ENCODE measurements at regions not wholly inside any gene's neighbourhood (a gene's known extent, or its start where the extent isn't known, plus 50 kb on each side); places are given as distances from the start of the nearest gene placed in this dataset.

GRCh38 chr14:81982046-81982445 is 448.4 kb upstream of the SEL1L start:
- H3K4me1 ChIP-seq (ENCODE audit: control insufficient read depth in 1 of 2, insufficient read depth in 2 of 2, low read length in 2 of 2): peaks cover 0 to 3% of the 10 kb centered on the region in 2 donors
- DNase-seq: no peak
- H3K27ac Mint-ChIP-seq: no peak overlapping the region
- H3K36me3 Mint-ChIP-seq: no peaks in the 10 kb centered on the region
- peaks cover 0 to 2% (median 0%) of the 10 kb centered on the region in 7 donors for H3K9me3 Mint-ChIP-seq
- no peaks in the 10 kb centered on the region for H3K27me3 ChIP-seq (ENCODE audit: control insufficient read depth in 2 of 2, insufficient read depth in 2 of 2, low read length in 2 of 2)
- no peak overlapping the region for H2AFZ ChIP-seq (ENCODE audit: insufficient read depth, low read depth, low read length, poor library complexity, severe bottlenecking)
- no peak overlapping the region for H3K27ac ChIP-seq (ENCODE audit: low read depth in 1 of 2, low read length in 2 of 2)
- no peak overlapping the region for H3K9ac ChIP-seq (ENCODE audit: insufficient read depth, low read length, poor library complexity, severe bottlenecking)
- H3K4me3 ChIP-seq (replicated peaks in 1 of 3; ENCODE audit: low read depth in 2 of 3, low read length in 3 of 3): no peak overlapping the region
- no peak overlapping the region for H3K4me3 Mint-ChIP-seq
- no peaks in the 10 kb centered on the region for H4K20me1 ChIP-seq (ENCODE audit: insufficient read depth, low read length)
- no peaks in the 10 kb centered on the region for H3K79me2 ChIP-seq (ENCODE audit: insufficient read depth, low read length)
- WGBS (ENCODE audit: insufficient coverage): no CpG with 5 or more reads among the region's 4 CpGs
- intact Hi-C loops (cut with micrococcal nuclease): no loop called here
- no peaks in the 10 kb centered on the region for H3K36me3 ChIP-seq (replicated peaks in 1 of 2; ENCODE audit: control insufficient read depth in 1 of 2, insufficient read depth in 2 of 2, low read length in 2 of 2)
- peaks cover 2% of the 10 kb centered on the region for H3K4me1 Mint-ChIP-seq
- no peak overlapping the region for H3K4me2 ChIP-seq (replicated peaks; ENCODE audit: extremely low read depth, low read length, poor library complexity, severe bottlenecking)
- no peaks in the 10 kb centered on the region for H3K9me3 ChIP-seq (replicated peaks in 1 of 2; ENCODE audit: control insufficient read depth in 1 of 2, insufficient read depth in 1 of 2, low read length in 2 of 2)
- H3K27me3 Mint-ChIP-seq (ENCODE audit: low read depth in 3 of 3): peaks cover 0 to 2% (median 1%) of the 10 kb centered on the region in 3 donors
- no peak for TF ChIP-seq CTCF (IDR thresholded peaks at IDR 0.05)

GRCh38 chr14:81986005-81986404 is 452.4 kb upstream of the SEL1L start:
- no peak for TF ChIP-seq CTCF (IDR thresholded peaks at IDR 0.05)
- Mint-ChIP-seq H3K4me3 (no peak overlapping the region), H3K9me3 (peaks cover 0 to 2% (median 0%) of the 10 kb centered on the region in 7 donors), H3K27ac (no peak overlapping the region), H3K4me1 (peaks cover 9% of the 10 kb centered on the region), H3K27me3 (ENCODE audit: low read depth in 3 of 3) (no peaks in the 10 kb centered on the region), H3K36me3 (no peaks in the 10 kb centered on the region)
- Histone ChIP-seq H3K36me3 (replicated peaks in 1 of 2; ENCODE audit: control insufficient read depth in 1 of 2, insufficient read depth in 2 of 2, low read length in 2 of 2) (no peaks in the 10 kb centered on the region), H3K9ac (ENCODE audit: insufficient read depth, low read length, poor library complexity, severe bottlenecking) (no peak overlapping the region), H2AFZ (ENCODE audit: insufficient read depth, low read depth, low read length, poor library complexity, severe bottlenecking) (no peak overlapping the region), H3K9me3 (replicated peaks in 1 of 2; ENCODE audit: control insufficient read depth in 1 of 2, insufficient read depth in 1 of 2, low read length in 2 of 2) (no peaks in the 10 kb centered on the region), H3K79me2 (ENCODE audit: insufficient read depth, low read length) (no peaks in the 10 kb centered on the region), H3K27me3 (ENCODE audit: control insufficient read depth in 2 of 2, insufficient read depth in 2 of 2, low read length in 2 of 2) (no peaks in the 10 kb centered on the region), H3K4me1 (ENCODE audit: control insufficient read depth in 1 of 2, insufficient read depth in 2 of 2, low read length in 2 of 2) (peaks cover 9 to 12% of the 10 kb centered on the region in 2 donors), H3K4me3 (replicated peaks in 1 of 3; ENCODE audit: low read depth in 2 of 3, low read length in 3 of 3) (no peak overlapping the region), H3K4me2 (replicated peaks; ENCODE audit: extremely low read depth, low read length, poor library complexity, severe bottlenecking) (no peak overlapping the region), H3K27ac (ENCODE audit: low read depth in 1 of 2, low read length in 2 of 2) (no peak overlapping the region), H4K20me1 (ENCODE audit: insufficient read depth, low read length) (no peaks in the 10 kb centered on the region)
- DNase-seq: no peak
- intact Hi-C loops (cut with micrococcal nuclease): no loop called here

Data from CD14-positive monocyte (primary cell).